HCT116 (cell line): ENCODE measurements at regions not wholly inside any gene's neighbourhood (a gene's known extent, or its start where the extent isn't known, plus 50 kb on each side); places are given as distances from the start of the nearest gene placed in this dataset.

Experiments
- ZNF274 ChIP-seq: fragments of 200-500 bp; sonication (Bioruptor generic); IDR thresholded peaks from 2 replicates; pipeline ENCODE4 v1.6.1; 2014; ENCODE audit warnings: mild to moderate bottlenecking, low read depth, low read length, inconsistent platforms
- TF ChIP-seq, protein P1 (sequence below), 3 experiments: fragments of 200-600 bp in 1 of 3; sonication (generic) in 1 of 3; IDR thresholded peaks in 2 of 3; conservative IDR thresholded peaks in 1 of 3; 2 replicates each; pipeline ENCODE4 v1.5.1; 2012 to 2017; ENCODE audit warnings: low read depth in 2 of 3, low read length in 2 of 3, antibody characterized with exemption in 1 of 3, borderline replicate concordance in 1 of 3, control low read depth in 1 of 3, mild to moderate bottlenecking in 1 of 3, mixed read lengths in 1 of 3, mixed run types in 1 of 3, moderate library complexity in 1 of 3; ENCODE audit not compliant: insufficient read depth in 1 of 3

GRCh38 chr2:173427887-173428668, 73.4 kb downstream of the CDCA7 start:
- TF ChIP-seq, protein P1, sequence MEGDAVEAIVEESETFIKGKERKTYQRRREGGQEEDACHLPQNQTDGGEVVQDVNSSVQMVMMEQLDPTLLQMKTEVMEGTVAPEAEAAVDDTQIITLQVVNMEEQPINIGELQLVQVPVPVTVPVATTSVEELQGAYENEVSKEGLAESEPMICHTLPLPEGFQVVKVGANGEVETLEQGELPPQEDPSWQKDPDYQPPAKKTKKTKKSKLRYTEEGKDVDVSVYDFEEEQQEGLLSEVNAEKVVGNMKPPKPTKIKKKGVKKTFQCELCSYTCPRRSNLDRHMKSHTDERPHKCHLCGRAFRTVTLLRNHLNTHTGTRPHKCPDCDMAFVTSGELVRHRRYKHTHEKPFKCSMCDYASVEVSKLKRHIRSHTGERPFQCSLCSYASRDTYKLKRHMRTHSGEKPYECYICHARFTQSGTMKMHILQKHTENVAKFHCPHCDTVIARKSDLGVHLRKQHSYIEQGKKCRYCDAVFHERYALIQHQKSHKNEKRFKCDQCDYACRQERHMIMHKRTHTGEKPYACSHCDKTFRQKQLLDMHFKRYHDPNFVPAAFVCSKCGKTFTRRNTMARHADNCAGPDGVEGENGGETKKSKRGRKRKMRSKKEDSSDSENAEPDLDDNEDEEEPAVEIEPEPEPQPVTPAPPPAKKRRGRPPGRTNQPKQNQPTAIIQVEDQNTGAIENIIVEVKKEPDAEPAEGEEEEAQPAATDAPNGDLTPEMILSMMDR (IDR thresholded peaks at IDR 0.05 in 2 of 3, conservative IDR thresholded peaks at IDR 0.05 in 1 of 3; ENCODE audit: borderline replicate concordance in 1 of 3, insufficient read depth in 1 of 3, low read depth in 2 of 3, low read length in 2 of 3), result no peak
- no peak for TF ChIP-seq ZNF274
